GM19099 (cell line): ENCODE measurements at regions not wholly inside any gene's neighbourhood (a gene's known extent, or its start where the extent isn't known, plus 50 kb on each side); places are given as distances from the start of the nearest gene placed in this dataset.

ENCODE experiments used
- POLR2A ChIP-seq: IDR thresholded peaks from 3 replicates; pipeline ENCODE4 v1.6.1; 2011; ENCODE audit warnings: low read depth; ENCODE audit not compliant: insufficient read length; ENCODE audit errors: extremely low read depth

GRCh38 chr22:48982321-48982905 is 845.3 kb downstream of the BRD1 start:
- no peak for TF ChIP-seq POLR2A

- no peak for TF ChIP-seq POLR2A
These were observed 846.2 kb downstream of the BRD1 start for GRCh38 chr22:48981371-48982061.

GRCh38 chr22:48980918-48981317 is 846.8 kb downstream of the BRD1 start:
- no peak for TF ChIP-seq POLR2A

- no peak for TF ChIP-seq POLR2A
These were observed 847.3 kb downstream of the BRD1 start for GRCh38 chr22:48980409-48980808.

GRCh38 chr22:48979482-48979881 is 848.2 kb downstream of the BRD1 start:
- TF ChIP-seq POLR2A = no peak

GRCh38 chr22:48976556-48977535 is 850.8 kb downstream of the BRD1 start:
- TF ChIP-seq POLR2A = no peak

- no peak for TF ChIP-seq POLR2A
These were observed 851.8 kb downstream of the BRD1 start for GRCh38 chr22:48975886-48976285.

- no peak for TF ChIP-seq POLR2A
These were observed 852.3 kb downstream of the BRD1 start for GRCh38 chr22:48975316-48975741.

- TF ChIP-seq POLR2A = no peak
These were observed 853.0 kb downstream of the BRD1 start for GRCh38 chr22:48974443-48975315.

- TF ChIP-seq POLR2A = no peak
These were observed 854.0 kb downstream of the BRD1 start for GRCh38 chr22:48973694-48974041.

GRCh38 chr22:48972979-48973693 is 854.5 kb downstream of the BRD1 start:
- TF ChIP-seq POLR2A = no peak

GRCh38 chr22:48968201-48968959 is 859.3 kb downstream of the BRD1 start:
- TF ChIP-seq POLR2A = no peak

- TF ChIP-seq POLR2A = no peak
These were observed 864.3 kb downstream of the BRD1 start for GRCh38 chr22:48963405-48963804.

- no peak for TF ChIP-seq POLR2A
These were observed 866.0 kb downstream of the BRD1 start for GRCh38 chr22:48961705-48962104.
